HG02943 (cell line): ENCODE measurements at regions not wholly inside any gene's neighbourhood (a gene's known extent, or its start where the extent isn't known, plus 50 kb on each side); places are given as distances from the start of the nearest gene placed in this dataset.
"Not testable (repeated sequence)": the region's sequence is repeated elsewhere in the genome, so short reads cannot be mapped to it uniquely, and the experiment has no call there.

Source experiments
- ATAC-seq: cut with Tn5 transposase; IDR thresholded peaks from one replicate; pipeline ENCODE4 v1.9.1; 2021; ENCODE audit warnings: mild to moderate bottlenecking, low read depth, moderate library complexity; ENCODE audit not compliant: unreplicated experiment

DNA sequence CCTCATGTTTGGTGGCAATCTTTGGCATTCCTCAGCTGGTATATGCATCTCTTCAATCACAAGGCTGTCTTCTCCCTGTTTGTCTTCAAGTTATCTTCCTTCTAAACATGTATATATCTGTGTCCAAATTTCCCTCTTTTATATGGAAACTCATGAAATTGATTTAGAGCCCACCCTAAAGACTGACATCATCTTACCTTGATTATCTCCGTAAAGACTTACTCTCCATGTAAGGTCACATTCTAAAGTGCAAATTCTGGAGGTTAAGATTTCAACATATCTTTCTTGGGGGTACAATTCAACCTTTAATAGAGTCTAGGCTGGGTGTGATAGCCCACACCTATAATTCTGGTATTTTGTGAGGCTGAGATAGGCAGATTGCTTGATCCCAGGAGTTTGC, 215.8 kb upstream of the LRRC4C start:
- no peak for ATAC-seq

DNA sequence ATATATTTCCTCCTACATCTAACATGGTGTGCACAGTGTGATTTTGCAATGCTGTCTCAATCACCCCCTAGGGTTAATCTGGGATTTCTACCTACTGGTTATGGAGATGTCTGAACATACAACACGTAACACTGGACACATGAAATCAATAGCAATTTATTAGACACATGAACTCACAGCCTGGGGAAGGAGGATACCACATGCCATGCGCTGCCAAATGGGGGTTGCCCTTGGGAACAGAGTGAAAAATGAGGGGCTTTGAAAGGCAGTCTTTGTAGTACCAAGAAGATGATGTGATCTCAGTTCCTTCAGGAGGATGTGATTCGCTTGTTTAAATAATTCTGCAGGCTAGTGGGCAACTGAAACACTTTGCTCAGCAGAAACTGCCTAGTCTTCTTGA, 253.6 kb upstream of the LRRC4C start:
- no peak for ATAC-seq

DNA sequence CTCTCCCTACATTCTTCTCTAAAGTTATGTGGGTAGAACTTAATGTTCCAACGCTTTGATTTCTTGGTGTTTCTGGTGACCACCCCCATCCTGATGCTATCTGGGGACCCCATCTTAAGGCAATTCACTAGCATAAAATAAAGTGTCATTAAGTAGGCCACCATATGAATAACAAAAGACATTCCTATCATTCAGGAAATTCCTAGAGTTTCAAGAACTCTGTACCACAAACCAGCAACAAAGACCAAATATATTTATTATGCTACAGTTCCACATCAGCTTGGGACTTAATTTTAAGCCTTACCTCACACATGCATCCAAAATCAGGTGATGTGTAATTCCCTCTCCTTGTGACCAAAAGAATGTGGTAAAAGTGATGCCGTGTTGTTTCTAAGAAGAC, 254.6 kb upstream of the LRRC4C start:
- no peak for ATAC-seq

DNA sequence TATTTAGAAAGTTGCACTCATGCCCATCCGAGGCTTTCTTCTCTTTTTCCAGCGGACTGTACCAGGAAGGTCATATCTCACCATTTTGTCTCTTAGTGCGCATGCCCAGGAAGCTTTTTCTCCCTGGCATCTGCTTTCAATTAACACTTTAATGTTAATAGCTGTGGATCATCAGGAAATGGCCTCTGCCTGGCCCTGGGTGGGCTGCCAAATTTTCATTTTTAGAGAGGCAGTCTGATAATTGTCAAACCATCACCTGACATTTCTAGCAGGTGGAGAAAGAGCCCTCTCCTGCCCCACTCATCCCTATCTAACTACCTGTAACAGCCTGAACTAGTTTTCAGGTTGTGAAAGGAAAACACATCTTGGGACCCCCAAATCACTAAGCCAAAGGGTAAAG, 257.4 kb upstream of the LRRC4C start:
- no peak for ATAC-seq

DNA sequence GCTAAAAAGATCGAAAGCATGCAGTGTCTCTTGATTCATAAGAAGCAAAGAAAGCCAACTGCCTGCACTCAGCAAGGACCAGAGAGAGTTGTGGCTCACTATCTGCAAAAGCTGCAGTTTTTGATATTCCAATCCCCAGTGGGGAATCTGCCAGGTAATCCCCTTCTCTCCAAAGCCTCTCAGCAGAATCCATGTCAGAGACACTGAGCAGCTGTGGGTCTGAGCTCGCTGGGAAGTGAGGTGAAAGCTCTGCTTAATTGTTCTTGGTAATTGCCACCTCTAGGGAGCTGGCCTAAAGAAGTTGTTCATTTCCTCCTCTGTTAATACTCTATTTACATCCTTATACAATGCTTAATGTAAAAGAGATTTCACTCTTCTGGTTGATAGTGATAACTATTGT, 261.3 kb upstream of the LRRC4C start:
- no peak for ATAC-seq

DNA sequence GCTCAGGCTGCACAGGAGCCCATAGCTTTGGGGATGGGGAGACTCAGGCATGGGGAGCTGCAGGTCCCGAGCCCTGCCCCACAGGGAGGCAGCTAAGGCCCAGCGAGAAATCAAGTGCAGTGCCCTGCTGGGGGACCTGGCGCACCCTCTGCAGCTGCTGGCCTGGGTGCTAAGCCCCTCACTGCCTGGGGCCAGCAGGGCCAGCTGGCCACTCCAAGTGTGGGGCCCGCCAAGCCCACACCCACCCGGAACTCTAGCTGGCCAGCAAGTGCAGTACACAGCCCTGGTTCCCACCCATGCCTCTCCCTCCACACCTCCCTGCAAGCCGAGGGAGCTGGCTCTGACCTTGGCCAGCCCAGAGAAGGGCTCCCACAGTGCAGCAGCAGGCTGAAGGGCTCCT, 268.7 kb upstream of the LRRC4C start:
- not testable (repeated sequence) for ATAC-seq

DNA sequence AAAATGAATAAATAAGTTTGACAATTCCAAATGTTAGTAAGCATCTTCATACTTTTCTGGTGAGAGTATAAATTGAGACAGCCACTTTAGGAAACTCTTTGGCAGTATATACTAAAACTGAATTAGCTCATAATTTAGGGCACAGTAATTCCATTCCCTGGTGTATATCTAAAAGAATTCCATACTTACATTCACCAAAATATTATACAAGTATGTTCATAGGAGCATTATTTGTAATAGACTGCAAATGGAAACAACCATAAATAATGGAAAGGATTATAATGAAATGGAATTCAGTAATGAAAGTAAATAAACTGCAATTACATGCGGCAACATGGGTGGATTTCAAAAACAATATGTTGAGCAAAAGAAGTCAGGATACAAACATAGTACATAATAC, 315.8 kb upstream of the LRRC4C start:
- ATAC-seq: no peak

DNA sequence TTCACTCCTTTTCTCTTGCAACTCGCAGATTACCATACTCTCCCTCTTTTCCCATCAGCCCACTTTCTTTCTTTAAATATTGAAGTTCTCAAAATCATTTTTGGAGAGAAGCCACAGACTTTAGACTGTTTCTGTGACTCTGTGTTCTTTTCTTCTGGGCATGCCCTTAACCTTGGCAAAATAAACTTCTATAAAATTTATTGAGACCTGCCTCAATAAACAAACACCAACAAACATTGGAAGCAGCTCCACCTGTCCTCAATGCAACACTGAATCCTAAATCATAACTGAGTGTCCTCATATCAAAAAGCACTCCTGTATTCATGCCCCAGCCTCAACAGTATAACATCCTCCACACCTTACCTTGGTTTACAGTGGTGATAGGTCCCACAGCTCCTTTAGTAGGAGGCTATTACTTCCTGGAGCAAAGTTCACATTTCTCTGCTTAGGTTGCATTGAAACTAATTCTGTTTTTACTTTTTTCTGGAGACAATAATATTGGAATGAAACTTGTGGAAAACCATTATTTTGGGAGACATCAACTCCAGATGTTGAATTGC, 320.0 kb upstream of the LRRC4C start:
- no peak for ATAC-seq

DNA sequence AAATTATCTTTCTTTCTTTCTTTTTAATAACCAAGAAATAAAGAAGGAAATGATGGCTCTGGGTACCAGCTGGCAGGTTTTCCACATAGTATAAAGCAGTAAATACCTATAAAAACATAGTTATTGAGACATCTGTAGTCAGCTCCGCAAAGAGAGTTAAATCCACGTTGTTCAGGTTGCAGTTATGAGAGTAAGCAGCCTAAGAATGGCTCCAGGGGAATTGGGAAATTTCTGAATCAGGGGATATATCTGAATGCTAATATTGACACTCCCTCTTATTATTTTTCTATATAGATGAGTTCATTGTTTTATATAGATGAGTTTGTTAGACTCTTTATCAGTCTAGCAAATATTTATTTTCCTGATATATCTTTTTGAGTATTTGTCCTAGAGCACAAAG, 322.0 kb upstream of the LRRC4C start:
- no peak for ATAC-seq

DNA sequence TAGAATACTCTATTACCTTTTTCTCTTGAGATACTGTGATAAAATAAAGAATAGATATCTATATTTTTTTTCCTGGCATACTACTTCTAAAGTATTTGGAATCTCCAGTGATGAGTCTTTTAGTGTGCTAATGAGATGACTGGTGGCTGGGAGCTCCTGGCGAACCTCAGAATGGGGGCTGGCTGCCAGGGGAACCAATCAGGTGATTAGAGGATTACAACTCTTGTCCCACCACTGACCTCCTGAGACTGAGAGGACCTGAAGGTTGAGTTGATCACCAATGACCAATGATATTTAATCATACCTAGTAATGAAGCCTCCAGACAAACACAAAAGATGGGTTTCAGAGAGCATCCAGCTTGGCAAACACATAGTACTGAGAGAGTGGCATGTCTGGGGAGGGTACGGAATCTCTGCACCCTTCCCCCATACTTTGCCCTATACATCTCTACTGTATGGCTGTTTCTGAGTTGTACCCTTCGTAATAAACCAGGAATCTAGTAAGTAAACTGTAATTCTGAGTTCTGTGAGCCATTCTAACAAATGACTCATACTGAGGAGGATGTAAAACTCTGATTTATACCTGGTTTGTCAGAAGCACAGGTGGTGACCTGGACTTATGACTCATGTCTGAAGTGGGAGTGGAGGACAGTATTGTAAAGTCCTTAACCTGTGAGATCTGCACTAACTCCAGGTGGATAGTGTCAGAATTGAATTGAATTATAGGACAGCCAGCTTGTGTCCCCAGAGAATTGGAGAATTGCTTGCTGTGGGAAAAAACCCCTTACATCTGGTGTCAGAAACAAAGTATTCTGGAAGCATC, 325.3 kb upstream of the LRRC4C start:
- no peak for ATAC-seq

DNA sequence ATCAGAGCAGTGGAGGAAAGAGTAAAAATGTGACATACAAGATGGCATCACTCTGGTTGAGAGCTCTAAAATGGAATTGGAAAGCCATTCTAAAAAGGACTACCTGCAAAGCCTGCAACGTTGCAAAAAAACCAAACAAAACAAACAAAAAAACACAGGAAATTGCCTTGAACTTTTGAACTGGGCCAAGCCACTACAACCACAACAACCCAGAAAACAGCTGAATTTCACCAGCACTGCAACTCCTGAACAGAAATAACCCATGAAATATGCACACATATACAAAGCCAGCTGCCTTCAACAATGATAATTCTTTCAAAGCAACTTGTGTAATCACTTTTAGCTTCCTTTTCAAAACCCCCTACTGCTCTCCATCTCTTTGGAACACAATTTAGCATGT, 326.6 kb upstream of the LRRC4C start:
- ATAC-seq: no peak

DNA sequence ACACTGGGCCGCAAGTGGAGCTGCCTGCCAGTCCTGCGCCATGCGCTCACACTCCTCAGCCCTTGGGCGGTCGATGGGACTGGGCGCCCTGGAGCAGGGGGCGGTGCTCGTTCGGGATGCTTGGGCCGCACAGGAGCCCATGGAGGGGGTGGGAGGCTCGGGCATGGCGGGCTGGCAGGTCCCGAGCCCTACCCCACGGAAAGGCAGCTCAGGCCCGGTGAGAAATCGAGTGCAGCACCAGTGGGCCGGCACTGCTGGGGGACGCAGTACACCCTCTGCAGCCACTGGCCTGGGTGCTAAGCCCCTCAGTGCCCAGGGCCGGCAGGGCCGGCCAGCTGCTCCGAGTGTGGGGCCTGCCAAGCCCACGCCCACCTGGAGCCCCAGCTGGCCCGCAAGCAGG, 328.7 kb upstream of the LRRC4C start:
- no peak for ATAC-seq

DNA sequence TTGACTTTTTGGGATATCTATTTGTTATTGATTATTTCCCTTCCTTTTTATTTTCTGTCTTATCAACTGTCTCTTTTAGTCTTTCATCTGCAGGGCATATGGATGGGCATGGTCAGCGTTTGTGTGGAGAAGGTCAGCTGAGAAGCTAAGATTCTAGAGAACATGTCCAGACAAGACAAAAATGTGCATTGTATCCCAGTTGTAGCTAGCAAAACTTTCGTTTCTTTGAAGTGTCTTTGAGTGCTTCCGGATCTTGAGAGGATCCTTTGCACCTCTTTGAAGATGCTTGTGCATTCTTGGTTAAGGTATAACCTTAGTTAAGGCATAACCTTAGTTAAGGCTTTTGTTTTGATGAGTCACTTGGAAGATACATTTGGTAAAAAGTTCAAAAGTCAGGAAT, 329.9 kb upstream of the LRRC4C start:
- no peak for ATAC-seq

DNA sequence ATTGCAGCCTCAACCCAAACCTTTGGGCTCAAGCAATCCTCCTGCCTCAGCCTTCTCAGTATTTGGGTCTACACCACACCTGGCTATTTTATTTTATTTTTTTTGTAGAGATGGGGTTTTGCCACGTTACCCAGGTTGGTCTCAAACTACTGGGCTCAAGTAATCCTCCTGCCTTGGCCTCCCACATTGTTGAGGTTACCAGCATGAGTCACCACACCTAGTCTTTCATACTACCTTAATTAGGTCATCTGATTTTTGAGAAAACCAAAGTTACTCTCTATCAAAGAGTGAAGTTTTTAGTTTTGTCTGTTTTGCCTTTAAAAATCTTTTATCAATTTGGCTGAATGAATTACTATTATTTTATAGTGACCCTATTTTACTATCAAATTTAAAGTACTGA, 335.6 kb upstream of the LRRC4C start:
- ATAC-seq: no peak

DNA sequence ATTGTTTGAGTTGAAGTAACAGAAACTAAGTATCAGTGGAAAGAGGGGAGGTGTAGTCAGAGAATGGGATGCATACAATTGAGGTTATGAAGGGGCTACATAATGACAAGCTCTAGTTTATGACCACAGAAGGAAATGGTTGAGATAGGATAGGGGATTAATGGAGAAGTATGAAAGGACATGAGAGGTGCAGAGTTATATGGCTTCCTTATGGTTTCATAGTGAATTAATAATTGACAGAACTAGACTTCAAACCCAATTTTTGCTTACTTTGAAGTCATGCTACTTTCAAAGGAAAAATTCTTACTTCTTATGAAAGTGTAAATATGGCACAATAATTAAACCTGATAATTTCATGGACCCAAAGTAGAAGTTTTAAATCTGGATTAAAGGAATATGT, 340.3 kb upstream of the LRRC4C start:
- ATAC-seq: no peak

DNA sequence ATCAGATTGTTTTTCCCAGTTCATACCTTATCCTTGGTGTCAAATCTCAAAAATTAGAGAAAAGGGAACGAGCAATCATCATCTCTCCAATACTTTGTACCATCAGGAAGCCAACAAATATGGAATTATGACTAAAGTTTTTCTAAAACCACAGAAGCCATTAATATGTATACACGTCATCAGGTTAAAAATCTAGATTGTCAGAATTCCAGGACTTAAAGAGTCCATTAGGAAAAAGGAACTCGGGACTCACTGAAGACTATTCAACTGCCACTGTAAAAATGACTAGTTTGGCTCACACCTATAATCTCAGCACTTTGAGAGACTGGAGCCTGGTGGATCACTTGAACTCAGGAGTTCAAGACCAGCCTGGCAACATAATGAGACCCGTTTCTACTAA, 344.4 kb upstream of the LRRC4C start:
- ATAC-seq: no peak

DNA sequence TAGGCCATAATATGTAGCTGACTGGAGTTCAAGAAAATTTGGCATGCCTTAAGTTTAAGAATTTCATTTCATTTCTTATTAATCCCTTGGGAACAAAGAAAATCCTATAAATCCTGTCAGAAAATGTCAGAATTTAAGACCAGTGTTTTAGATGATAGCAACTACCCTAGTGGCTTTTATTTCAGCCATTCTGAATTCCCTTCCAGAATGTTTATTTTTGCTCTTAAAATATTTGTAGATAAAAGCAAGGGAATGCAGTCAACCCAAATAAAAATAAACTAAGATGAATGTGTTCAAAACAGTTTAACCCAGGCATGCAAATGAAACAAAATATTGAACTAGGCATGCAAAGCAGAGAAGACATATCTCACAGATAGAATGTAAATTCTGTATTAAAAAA, 356.9 kb upstream of the LRRC4C start:
- no peak for ATAC-seq

DNA sequence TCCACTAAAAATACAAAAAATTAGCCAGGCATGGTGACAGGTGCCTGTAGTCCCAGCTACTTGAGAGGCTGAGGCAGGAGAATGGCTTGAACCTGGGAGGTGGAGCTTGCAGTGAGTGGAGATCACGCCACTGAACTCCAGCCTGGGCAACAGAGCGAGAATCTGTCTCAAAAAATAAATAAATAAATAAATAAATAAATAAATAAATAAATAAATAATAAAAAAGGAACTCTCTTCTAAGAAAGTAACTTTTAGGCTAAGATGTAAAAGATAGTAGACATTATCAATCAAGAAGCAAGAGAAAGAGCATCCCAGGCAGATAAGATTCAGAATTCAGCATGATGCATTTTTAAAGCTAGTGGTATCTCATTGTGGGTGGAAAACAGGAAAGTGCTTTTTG, 364.8 kb upstream of the LRRC4C start:
- not testable (repeated sequence) for ATAC-seq

DNA sequence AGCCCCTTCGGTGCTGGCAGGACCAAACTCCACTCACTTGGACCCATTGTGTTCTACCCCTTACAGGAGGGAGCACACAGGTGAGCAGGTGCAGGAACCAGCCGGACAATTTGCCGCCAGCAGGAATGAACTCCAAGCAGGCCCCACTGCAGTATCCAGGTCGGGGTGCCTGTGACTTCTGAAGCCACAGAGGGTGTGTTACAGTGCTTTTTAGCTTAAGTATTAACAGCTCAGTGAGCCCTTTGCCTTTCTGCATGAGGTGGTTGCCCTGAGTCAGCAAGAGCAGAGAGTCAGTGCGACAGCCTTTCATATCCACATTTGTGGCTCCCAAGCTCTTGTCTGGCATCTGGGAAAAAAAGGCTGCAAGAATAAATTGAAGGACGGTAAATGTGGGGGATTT, 366.6 kb upstream of the LRRC4C start:
- ATAC-seq: no peak

DNA sequence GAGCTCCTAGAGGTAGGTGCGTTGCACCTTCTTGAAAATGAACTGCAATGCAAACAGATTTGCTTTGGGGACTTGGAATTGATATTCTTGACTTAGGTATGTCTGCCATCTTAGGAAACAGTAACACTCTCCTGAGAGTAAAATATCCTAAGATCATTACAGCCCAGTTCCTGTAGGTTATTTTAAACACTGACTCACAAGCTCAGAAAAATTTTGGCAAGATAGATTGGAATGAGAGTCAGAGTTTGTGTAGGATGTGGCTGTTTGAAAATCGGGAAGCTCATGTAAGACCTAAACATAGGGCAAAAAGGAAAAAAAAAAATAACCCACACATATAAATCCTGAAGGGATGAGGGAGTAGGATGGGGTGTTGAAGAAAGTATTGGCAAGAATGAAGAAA, 377.0 kb upstream of the LRRC4C start:
- ATAC-seq: no peak

DNA sequence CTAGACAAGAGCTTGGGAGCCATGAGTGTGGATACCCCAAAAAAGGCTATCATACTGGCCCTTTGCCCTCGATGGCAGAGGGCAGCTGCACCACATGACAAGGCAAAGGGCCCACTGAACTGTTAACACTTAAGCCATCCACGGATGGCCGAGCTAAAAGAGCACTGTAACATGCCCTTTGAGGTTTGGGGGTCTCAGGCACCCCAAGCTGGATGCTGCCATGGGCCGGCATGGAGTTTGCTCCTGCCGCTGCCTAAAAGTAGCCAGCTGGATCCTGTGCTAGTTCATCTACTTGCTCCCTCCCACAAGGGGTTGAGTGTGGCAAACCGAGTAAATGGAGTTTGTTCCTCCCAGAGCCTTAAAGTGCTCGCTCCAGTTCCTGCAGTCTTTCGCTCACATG, 383.2 kb upstream of the LRRC4C start:
- ATAC-seq: no peak

DNA sequence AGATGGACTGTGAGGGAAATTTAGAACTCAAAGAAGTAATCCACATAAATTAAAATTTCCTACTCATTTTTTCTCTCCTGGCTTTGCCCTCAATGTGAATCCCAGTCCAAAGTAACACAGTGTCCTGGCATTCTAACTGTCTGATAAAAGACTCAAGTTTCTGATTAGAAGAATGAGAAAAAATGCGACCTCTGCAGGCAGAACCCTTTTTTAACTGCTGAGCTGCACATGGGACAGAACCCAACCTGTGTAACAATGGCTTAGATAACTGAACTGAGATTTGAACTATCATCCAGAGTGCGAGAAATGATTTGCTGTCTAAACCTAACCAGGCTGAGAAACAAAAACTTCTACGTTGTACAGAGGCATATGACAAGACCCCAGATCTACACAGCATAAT, 385.6 kb upstream of the LRRC4C start:
- ATAC-seq: no peak

DNA sequence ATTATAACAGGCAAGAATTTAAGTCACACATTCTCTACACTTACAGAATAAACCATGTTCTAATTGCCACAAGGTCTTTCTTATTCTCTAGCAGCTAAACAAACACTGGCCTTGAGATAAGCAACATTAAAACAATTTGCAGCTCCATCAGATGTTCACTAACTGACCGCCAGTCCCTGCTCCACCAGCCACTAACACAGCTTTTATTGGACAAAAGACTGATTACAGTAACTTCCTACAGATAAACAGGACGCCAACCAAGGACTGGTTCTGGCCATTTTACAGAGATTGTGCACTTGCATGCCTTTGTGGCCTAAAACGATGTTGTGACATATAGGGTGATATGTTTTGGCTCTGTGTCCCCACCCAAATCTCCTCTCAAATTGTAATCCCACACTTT, 388.9 kb upstream of the LRRC4C start:
- no peak for ATAC-seq
